OCI-LY7 (cell line): ENCODE measurements at regions not wholly inside any gene's neighbourhood (a gene's known extent, or its start where the extent isn't known, plus 50 kb on each side); places are given as distances from the start of the nearest gene placed in this dataset.

Experiments used
- BruUV-seq: library from RNA; stranded (reverse); fragments of 400-500 nt; replicated peaks from 2 replicates; lab custom pipeline; 2021; lab: Mats Ljungman, UMichigan
- CTCF ChIA-PET: fragments of 300-600 bp; sonication (Branson Sonifier 250); formaldehyde crosslinking; loops from one replicate; lab custom pipeline; 2022; ENCODE audit warnings: antibody characterized with exemption; ENCODE audit not compliant: unreplicated experiment; lab: Charles Lee
- POLR2A ChIA-PET: fragments of 300-600 bp; sonication (Branson Sonifier 250); formaldehyde crosslinking; loops from one replicate; lab custom pipeline; 2022; ENCODE audit warnings: antibody characterized with exemption; lab: Charles Lee
- DNase-seq: peaks from one replicate; pipeline ENCODE4 v3.0.0-alpha.2; 2015; ENCODE audit warnings: low spot score
- H2AFZ ChIP-seq: fragments of 200-600 bp; sonication (generic), shearing (Covaris generic); 2 replicates; pipeline ENCODE4 v1.6.1; 2014; ENCODE audit warnings: mild to moderate bottlenecking, antibody characterized with exemption, low read length, moderate library complexity
- H3K27ac ChIP-seq: fragments of 200-600 bp; sonication (generic); 2 replicates; pipeline ENCODE4 v1.5.1; 2014; ENCODE audit warnings: mixed run types, low read depth, mild to moderate bottlenecking, moderate library complexity, low read length, inconsistent platforms; ENCODE audit not compliant: poor library complexity, severe bottlenecking
- H3K36me3 ChIP-seq: fragments of 200-600 bp; sonication (generic); 2 replicates; pipeline ENCODE4 v1.6.1; 2014; ENCODE audit warnings: mild to moderate bottlenecking, antibody characterized with exemption, low read length, moderate library complexity, mixed read lengths; ENCODE audit not compliant: insufficient read depth
- H3K4me1 ChIP-seq: fragments of 200-600 bp; sonication (generic); 2 replicates; pipeline ENCODE4 v1.5.1; 2014; ENCODE audit warnings: mild to moderate bottlenecking, low read length; ENCODE audit not compliant: insufficient read depth, poor library complexity, severe bottlenecking
- H3K4me2 ChIP-seq: fragments of 200-600 bp; sonication (generic); 2 replicates; pipeline ENCODE4 v1.6.1; 2014; ENCODE audit warnings: mild to moderate bottlenecking, low read length
- H3K4me3 ChIP-seq: fragments of 200-600 bp; sonication (generic); 2 replicates; pipeline ENCODE4 v1.5.1; 2014; ENCODE audit warnings: mild to moderate bottlenecking, low read depth, low read length; ENCODE audit not compliant: poor library complexity, severe bottlenecking
- H3K79me2 ChIP-seq: fragments of 200-600 bp; sonication (generic); 2 replicates; pipeline ENCODE4 v1.6.1; 2016; ENCODE audit warnings: low read depth, mild to moderate bottlenecking, low read length, moderate library complexity, mixed read lengths; ENCODE audit not compliant: insufficient read depth
- H3K9me2 ChIP-seq: fragments of 200-600 bp; sonication (generic); 2 replicates; pipeline ENCODE4 v1.6.1; 2016; ENCODE audit warnings: mild to moderate bottlenecking, low read length, mixed read lengths; ENCODE audit not compliant: insufficient read depth
- H3K9me3 ChIP-seq: fragments of 200-600 bp; sonication (generic); 2 replicates; pipeline ENCODE4 v1.6.1; 2014; ENCODE audit warnings: mild to moderate bottlenecking, mixed run types, low read length, mixed read lengths
- H4K20me1 ChIP-seq: fragments of 200-600 bp; sonication (generic); 2 replicates; pipeline ENCODE4 v1.6.1; 2014; ENCODE audit warnings: mild to moderate bottlenecking, antibody characterized with exemption, low read length, moderate library complexity, mixed read lengths; ENCODE audit not compliant: insufficient read depth
- CTCF ChIP-seq: fragments of 200-600 bp; sonication (generic); conservative IDR thresholded peaks from 2 replicates; pipeline ENCODE4 v1.5.1; 2014; ENCODE audit warnings: mild to moderate bottlenecking, antibody characterized with exemption, low read length, moderate library complexity, mixed read lengths
- EZH2phosphoT487 ChIP-seq: fragments of 200-600 bp; sonication (generic); IDR thresholded peaks from 2 replicates; pipeline ENCODE4 v1.6.1; 2018; ENCODE audit warnings: low read depth, borderline replicate concordance, mild to moderate bottlenecking, mixed run types, antibody characterized with exemption, low read length, moderate library complexity, mixed read lengths
- intact Hi-C: fragments of 100-400 bp; cut with micrococcal nuclease; formaldehyde crosslinking; loops from one replicate; pipeline ENCODE4 v1.10.0; 2022; ENCODE audit not compliant: unreplicated experiment

GRCh38 chr14:30444451-30444850 is 114.5 kb upstream of the G2E3 start:
- Histone ChIP-seq H3K4me1 (no peaks in the 10 kb centered on the region), H3K9me2 (no peaks in the 10 kb centered on the region), H3K36me3 (no peaks in the 10 kb centered on the region), H3K4me2 (no peak overlapping the region), H3K79me2 (no peaks in the 10 kb centered on the region), H3K27ac (no peak overlapping the region), H3K9me3 (no peaks in the 10 kb centered on the region), H3K4me3 (no peak overlapping the region), H2AFZ (no peak overlapping the region), H4K20me1 (no peaks in the 10 kb centered on the region)
- TF ChIP-seq EZH2phosphoT487 (no peak), CTCF (no peak)
- BruUV-seq, result no TSS peak
- ChIA-PET POLR2A (no interaction called here), CTCF (no interaction called here)
- intact Hi-C loops, result no loop called here
- DNase-seq, result no peak

- no peaks in the 10 kb centered on the region for H3K9me3 ChIP-seq
- H2AFZ ChIP-seq, result no peak overlapping the region
- no peaks in the 10 kb centered on the region for H3K36me3 ChIP-seq
- ChIA-PET POLR2A (interaction anchor here (1.2 kb wide), 1 partner anchor 13 kb away, joined by 3 read pairs; no protein-coding TSS in a partner anchor), CTCF (no interaction called here)
- DNase-seq, result no peak
- H3K4me2 ChIP-seq, result no peak overlapping the region
- H4K20me1 ChIP-seq, result no peaks in the 10 kb centered on the region
- no peak overlapping the region for H3K27ac ChIP-seq
- no peaks in the 10 kb centered on the region for H3K4me1 ChIP-seq
- no TSS peak for BruUV-seq
- no peaks in the 10 kb centered on the region for H3K9me2 ChIP-seq
- no peak overlapping the region for H3K4me3 ChIP-seq
- no peak for TF ChIP-seq EZH2phosphoT487
- intact Hi-C loops, result no loop called here
- H3K79me2 ChIP-seq, result no peaks in the 10 kb centered on the region
Observed at GRCh38 chr14:30445011-30445793, 113.8 kb upstream of the G2E3 start.

GRCh38 chr14:30445852-30446251 is 113.1 kb upstream of the G2E3 start:
- intact Hi-C loops, result no loop called here
- H2AFZ ChIP-seq, result no peak overlapping the region

More at GRCh38 chr14:30445852-30446251, 113.1 kb upstream of the G2E3 start:
- Histone ChIP-seq H3K9me3 (no peaks in the 10 kb centered on the region), H3K4me2 (no peak overlapping the region), H3K79me2 (no peaks in the 10 kb centered on the region), H3K9me2 (no peaks in the 10 kb centered on the region), H3K27ac (no peak overlapping the region), H3K4me3 (no peak overlapping the region), H4K20me1 (no peaks in the 10 kb centered on the region), H3K36me3 (no peaks in the 10 kb centered on the region), H3K4me1 (no peaks in the 10 kb centered on the region)
- POLR2A ChIA-PET, result interaction anchor here (1.2 kb wide), 1 partner anchor 14 kb away, joined by 3 read pairs; no protein-coding TSS in a partner anchor
- TF ChIP-seq EZH2phosphoT487 (no peak), CTCF (no peak)
- DNase-seq, result no peak
- BruUV-seq, result no TSS peak
- CTCF ChIA-PET, result no interaction called here
